Body of pancreas (tissue), 4 donors: ENCODE measurements at regions not wholly inside any gene's neighbourhood (a gene's known extent, or its start where the extent isn't known, plus 50 kb on each side); places are given as distances from the start of the nearest gene placed in this dataset.

ENCODE experiments used
- ATAC-seq: fragments of 150-250 bp; one replicate; pipeline ENCODE4 v1.9.1; 2016
- DNase-seq, 4 donors: peaks; one replicate each; pipeline ENCODE4 v3.0.0-alpha.2; 2019
- H3K27ac ChIP-seq, 4 donors: fragments of 200-600 bp; sonication (generic); 1 replicate in 3 of 4; 2 replicates in 1 of 4; pipeline versions ENCODE4 v1.5.1 to v1.6.1; 2016 to 2019; ENCODE audit warnings: mild to moderate bottlenecking in 1 of 4, mixed read lengths in 1 of 4, moderate library complexity in 1 of 4
- H3K27me3 ChIP-seq, 2 donors: fragments of 200-600 bp; sonication (generic); one replicate each; pipeline ENCODE4 v1.6.0; 2016; ENCODE audit warnings: mild to moderate bottlenecking in 1 of 2
- H3K36me3 ChIP-seq, 2 donors: fragments of 200-600 bp; sonication (generic); replicated peaks in 1 of 2; 2 replicates each; pipeline ENCODE4 v1.5.1; 2016; ENCODE audit warnings: low read depth in 2 of 2; ENCODE audit not compliant: insufficient read depth in 1 of 2
- H3K4me1 ChIP-seq: fragments of 200-600 bp; sonication (generic); one replicate; pipeline ENCODE4 v1.6.0; 2016
- H3K4me3 ChIP-seq, 2 donors: fragments of 200-600 bp; sonication (generic); 1 replicate in 1 of 2; 2 replicates in 1 of 2; pipeline ENCODE4 v1.5.1; 2016 to 2019
- H3K9me3 ChIP-seq, 3 donors: fragments of 200-600 bp; sonication (generic); 1 replicate in 2 of 3; 2 replicates in 1 of 3; pipeline ENCODE4 v1.5.1; 2016
- CTCF ChIP-seq, 7 experiments: fragments of 450-650 bp in 4 of 7; fragments of 200-600 bp in 3 of 7; sonication (generic) in 3 of 7; IDR thresholded peaks; one replicate each; pipeline ENCODE4 v1.5.1; 2016 to 2019; ENCODE audit warnings: antibody characterized with exemption in 7 of 7
- POLR2A ChIP-seq, 3 donors: fragments of 450-650 bp; IDR thresholded peaks; one replicate each; pipeline ENCODE4 v1.6.1; 2016; ENCODE audit warnings: antibody characterized with exemption in 3 of 3, mild to moderate bottlenecking in 2 of 3
- WGBS, 2 donors: methylation state at CpG; one replicate each; pipeline ENCODE4 v1.1.5; 2017; 5-methylcytosine and 5-hydroxymethylcytosine counted together
- intact Hi-C: fragments of 100-400 bp; cut with DNase I; formaldehyde crosslinking; loops from one replicate; pipeline ENCODE4 v1.15.1; 2023

GRCh38 chr4:32988165-32988811 lies 2268.1 kb downstream of the PCDH7 start:
- H3K36me3 ChIP-seq: no peaks in the 10 kb centered on the region
- no peaks in the 10 kb centered on the region for H3K9me3 ChIP-seq
- DNase-seq (no peak), ATAC-seq (no peak)
- H3K27ac ChIP-seq: no peak overlapping the region
- H3K4me3 ChIP-seq: no peak overlapping the region
- intact Hi-C loops: no loop called here
- WGBS, 2 donors: 43 to 59% methylated on average over 2 of the region's 2 CpGs
- H3K27me3 ChIP-seq: no peaks in the 10 kb centered on the region
- no peaks in the 10 kb centered on the region for H3K4me1 ChIP-seq
- TF ChIP-seq CTCF (IDR thresholded peaks at IDR 0.05): no peak
- TF ChIP-seq POLR2A (IDR thresholded peaks at IDR 0.05): no peak

GRCh38 chr4:32991663-32992062 lies 2271.5 kb downstream of the PCDH7 start:
- no peak for DNase-seq
- H3K27ac ChIP-seq: no peak overlapping the region
- ATAC-seq: no peak
- no peaks in the 10 kb centered on the region for H3K36me3 ChIP-seq
- WGBS, 2 donors: 71 to 83% methylated on average over 1 of the region's 1 CpG
- H3K4me1 ChIP-seq: no peaks in the 10 kb centered on the region
- TF ChIP-seq POLR2A (IDR thresholded peaks at IDR 0.05): no peak
- no peak for TF ChIP-seq CTCF (IDR thresholded peaks at IDR 0.05)
- H3K4me3 ChIP-seq: no peak overlapping the region
- H3K27me3 ChIP-seq: no peaks in the 10 kb centered on the region
- intact Hi-C loops: no loop called here
- no peaks in the 10 kb centered on the region for H3K9me3 ChIP-seq

GRCh38 chr4:32994981-32995881 lies 2275.1 kb downstream of the PCDH7 start:
- Histone ChIP-seq H3K36me3 (no peaks in the 10 kb centered on the region), H3K4me3 (no peak overlapping the region), H3K27me3 (no peaks in the 10 kb centered on the region), H3K27ac (no peak overlapping the region), H3K9me3 (no peaks in the 10 kb centered on the region), H3K4me1 (no peaks in the 10 kb centered on the region)
- 47 to 60% methylated on average over 3 of the region's 3 CpGs for WGBS, 2 donors
- ATAC-seq: no peak
- intact Hi-C loops: no loop called here
- DNase-seq: no peak
- TF ChIP-seq POLR2A (IDR thresholded peaks at IDR 0.05) (no peak), CTCF (IDR thresholded peaks at IDR 0.05) (no peak)

GRCh38 chr4:33013282-33013681 lies 2293.1 kb downstream of the PCDH7 start:
- intact Hi-C loops: no loop called here

More at GRCh38 chr4:33013282-33013681, 2293.1 kb downstream of the PCDH7 start:
- Histone ChIP-seq H3K4me1 (no peaks in the 10 kb centered on the region), H3K9me3 (no peaks in the 10 kb centered on the region), H3K36me3 (no peaks in the 10 kb centered on the region), H3K4me3 (no peak overlapping the region), H3K27ac (no peak overlapping the region), H3K27me3 (no peaks in the 10 kb centered on the region)
- TF ChIP-seq CTCF (IDR thresholded peaks at IDR 0.05): no peak
- TF ChIP-seq POLR2A (IDR thresholded peaks at IDR 0.05): no peak
- ATAC-seq (no peak), DNase-seq (no peak)
- 50 to 63% methylated on average over 2 of the region's 2 CpGs for WGBS, 2 donors
